Esophagus muscularis mucosa (tissue), 4 donors: ENCODE measurements at regions not wholly inside any gene's neighbourhood (a gene's known extent, or its start where the extent isn't known, plus 50 kb on each side); places are given as distances from the start of the nearest gene placed in this dataset.

Source experiments
- CTCF ChIP-seq, 3 experiments: fragments of 200-600 bp in 2 of 3; fragments of 450-650 bp in 1 of 3; sonication (generic) in 2 of 3; IDR thresholded peaks; one replicate each; pipeline ENCODE4 v1.5.1; 2017 to 2019; ENCODE audit warnings: antibody characterized with exemption in 3 of 3, mild to moderate bottlenecking in 2 of 3, moderate library complexity in 1 of 3
- EP300 ChIP-seq: sonication (generic); formaldehyde crosslinking; IDR thresholded peaks from one replicate; pipeline ENCODE4 v1.6.1; 2017; ENCODE audit warnings: antibody characterized with exemption
- POLR2A ChIP-seq: fragments of 450-650 bp; IDR thresholded peaks from one replicate; pipeline ENCODE4 v1.6.1; 2017; ENCODE audit warnings: antibody characterized with exemption, moderate library complexity, mild to moderate bottlenecking, low read depth
- POLR2AphosphoS5 ChIP-seq, 2 donors: sonication (generic); formaldehyde crosslinking; IDR thresholded peaks; one replicate each; pipeline ENCODE4 v1.6.1; 2017; ENCODE audit warnings: antibody characterized with exemption in 2 of 2

- TF ChIP-seq POLR2A = no peak
- no peak for TF ChIP-seq CTCF (IDR thresholded peaks at IDR 0.05)
- TF ChIP-seq POLR2AphosphoS5 (IDR thresholded peaks at IDR 0.05) = no peak
- no peak for TF ChIP-seq EP300
Observed at GRCh38 chr11:19646921-19647320, 65.7 kb upstream of the NAV2 start.
